Hematopoietic multipotent progenitor cell treated with erythropoietin and hydrocortisone succinate and interleukin-3 and kit ligand, for 6 days (in vitro differentiated cells): ENCODE measurements at regions not wholly inside any gene's neighbourhood (a gene's known extent, or its start where the extent isn't known, plus 50 kb on each side); places are given as distances from the start of the nearest gene placed in this dataset.

Source experiments
- DNase-seq: peaks from one replicate; pipeline ENCODE4 v3.0.0-alpha.2; 2015

DNA sequence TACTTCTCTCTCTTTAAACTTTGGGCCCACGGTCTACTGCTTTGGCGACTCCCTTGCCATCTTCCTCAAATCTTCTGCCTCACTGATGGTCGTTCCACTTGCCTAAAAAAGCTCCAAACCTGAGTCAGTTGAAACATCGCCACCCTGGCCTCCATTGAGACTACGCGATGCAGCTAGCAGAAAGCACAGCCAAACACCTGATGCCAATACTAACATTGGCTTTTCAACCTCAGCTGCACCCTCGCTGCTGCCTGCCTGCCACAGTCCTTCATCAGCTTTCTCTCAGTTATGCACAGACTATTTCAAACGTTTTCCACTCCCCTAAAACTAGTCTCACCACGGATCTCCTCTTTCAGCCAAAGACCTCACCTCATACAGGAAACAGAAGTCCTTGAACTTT lies 214.2 kb upstream of the TMCO5A start:
- no peak for DNase-seq

DNA sequence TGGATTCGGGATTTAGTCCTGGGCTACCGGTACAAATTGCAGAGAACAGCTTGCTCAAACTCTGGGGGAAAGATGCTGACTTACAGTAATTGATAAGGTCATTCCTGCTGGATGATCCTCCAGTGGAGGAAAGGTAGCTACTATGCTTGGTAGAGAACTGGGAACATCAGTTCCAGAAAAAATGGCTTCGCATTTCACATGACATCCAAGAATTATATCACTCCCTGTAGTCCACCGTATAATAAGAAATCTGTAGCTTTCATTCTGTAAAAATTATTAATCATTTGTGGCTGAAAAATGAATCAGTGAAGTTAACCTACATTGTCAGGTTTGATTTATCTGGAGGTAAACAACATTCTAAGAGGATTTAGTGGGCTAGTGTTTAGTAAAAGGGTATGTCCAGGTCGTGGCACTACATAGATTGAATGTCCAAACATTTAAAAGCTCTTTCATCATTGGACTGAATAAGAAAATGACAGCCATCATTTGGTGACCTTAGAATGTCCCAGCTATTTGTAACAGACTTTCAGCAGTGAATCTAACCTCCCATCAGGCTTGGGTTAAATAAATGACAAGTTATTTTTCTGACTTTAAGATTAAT lies 203.2 kb upstream of the TMCO5A start:
- DNase-seq: no peak

DNA sequence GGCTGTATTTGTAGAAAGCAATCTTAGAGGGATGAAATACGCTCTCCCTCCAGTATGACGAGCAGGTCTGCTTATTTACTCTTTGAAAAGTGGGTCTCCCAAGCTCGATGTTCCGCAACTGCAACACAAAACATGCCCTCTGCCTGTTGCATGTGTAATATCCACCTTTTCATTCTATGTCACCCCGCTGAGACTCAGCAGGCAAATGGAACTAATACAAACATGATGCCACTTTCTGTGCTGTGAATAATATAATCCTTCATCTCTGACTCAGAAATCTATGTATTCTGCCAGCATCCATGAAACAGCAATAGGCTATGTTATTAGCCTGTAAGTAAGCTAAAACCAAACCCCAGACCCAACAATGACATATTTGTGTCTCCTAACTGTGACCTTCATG lies 200.8 kb upstream of the TMCO5A start:
- no peak for DNase-seq

DNA sequence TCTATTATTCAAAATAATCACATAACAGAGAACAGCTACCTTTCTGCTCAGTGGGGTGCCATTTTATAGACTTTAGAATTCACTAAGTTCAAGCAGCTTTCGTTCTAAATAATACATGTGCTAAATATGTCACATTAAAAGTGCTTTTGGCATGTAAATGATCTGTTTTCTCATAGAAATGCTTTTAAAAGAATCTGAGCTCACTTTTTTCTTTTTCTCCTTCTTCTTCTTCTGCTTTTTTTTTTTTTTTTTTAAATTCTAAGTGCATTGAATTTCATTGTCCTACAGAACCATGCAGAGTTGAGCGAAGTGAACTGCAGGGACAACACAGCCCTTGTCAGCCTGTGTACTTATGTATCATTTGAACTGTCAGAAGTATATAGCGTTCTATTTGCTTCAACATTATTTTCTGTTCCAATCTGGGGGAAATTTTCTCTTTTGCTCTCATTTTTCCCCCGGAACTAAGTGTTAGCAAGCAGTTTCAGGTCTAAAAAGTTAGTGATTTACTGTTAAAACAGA lies 193.8 kb upstream of the TMCO5A start:
- DNase-seq: no peak

DNA sequence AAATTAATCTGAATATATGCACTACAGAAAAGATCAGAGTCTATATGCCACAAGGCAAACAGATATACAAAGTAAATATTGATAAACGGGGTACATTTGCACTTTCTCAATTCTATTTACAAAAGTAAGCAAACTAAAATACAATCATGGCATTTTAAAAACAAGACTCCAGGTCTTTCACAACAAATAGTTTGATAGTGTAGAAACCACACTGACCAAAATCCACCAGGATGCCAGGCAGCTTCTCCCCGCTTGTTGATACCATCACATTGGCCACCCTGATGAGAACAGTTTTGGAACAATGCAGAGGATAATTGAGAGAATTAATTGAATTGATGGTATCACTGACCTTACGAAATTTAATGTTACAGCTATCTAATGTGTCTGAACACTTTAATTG lies 190.6 kb upstream of the TMCO5A start:
- no peak for DNase-seq

DNA sequence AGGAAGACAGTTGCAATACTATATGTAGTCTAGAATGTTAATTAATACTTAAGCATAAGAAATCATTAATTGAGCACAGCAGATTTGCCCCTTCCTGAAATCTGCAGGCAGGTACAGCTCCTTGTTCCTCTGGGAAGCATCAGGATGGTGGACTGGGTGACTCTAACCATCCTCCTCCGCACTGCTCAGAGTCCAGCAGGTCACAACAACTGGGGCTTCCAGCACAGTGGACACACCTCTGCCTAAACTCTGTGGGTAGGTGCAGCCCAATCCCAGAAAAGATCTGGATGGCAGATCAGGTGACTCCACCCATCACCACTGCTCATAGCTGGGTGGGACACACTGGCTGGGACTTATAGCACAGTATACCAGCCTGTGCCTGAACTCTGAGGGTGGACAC lies 189.9 kb upstream of the TMCO5A start:
- DNase-seq: no peak

DNA sequence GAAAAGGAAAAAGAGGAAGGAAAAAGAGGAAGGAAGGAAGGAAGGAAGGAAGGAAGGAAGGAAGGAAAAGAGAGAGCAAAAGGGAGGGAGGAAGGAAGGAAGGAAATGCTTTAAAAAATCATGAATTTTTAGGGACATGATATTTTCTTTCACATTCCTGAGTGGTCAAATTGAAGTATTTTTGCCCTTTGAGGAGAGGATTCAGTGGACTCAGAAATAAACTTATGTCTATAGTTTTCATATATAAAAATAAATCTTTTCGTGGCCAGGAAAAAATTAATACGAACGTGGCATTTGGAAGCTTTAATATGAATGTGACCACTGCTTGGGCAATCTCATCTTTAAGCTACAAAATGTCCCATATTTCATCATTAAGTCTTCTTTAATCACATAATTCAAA lies 183.0 kb upstream of the TMCO5A start:
- no peak for DNase-seq

DNA sequence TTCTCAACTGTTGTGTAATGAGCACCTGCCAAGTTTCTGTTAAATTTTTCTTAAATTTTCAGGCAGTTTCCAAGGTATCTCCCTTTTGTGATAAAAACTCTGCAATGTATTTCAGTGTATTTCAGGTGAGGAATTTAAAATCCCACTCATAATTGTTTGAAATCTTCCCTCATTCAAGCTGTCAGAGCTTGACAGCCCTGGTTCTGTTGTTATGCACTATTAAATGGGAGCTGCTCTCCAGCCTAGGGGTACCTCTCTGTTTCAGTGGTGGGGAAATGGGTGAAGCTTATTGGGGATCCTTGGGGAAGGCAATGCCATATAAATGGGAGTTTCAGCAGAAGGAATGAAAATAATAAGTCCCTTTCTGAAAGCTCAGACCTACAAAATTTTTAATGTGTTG lies 178.0 kb upstream of the TMCO5A start:
- DNase-seq: no peak

DNA sequence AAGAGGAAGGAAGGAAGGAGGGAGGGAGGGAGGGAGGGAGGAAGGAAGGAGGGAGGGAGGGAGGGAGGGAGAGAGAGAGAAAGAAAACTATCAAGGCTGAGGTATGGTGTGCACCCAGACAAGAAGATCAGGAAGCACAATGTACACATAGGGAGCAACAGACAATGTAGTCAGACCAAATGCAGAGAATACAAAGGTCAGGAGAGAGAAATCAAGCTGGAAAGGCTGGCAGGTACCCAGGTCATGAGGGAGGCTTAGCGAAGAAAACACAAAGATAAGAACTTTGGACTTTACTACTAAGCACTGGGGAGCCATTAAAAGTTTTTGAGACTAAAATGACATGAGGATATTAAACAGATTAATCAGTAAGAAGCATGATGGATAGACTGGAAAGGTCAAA lies 176.0 kb upstream of the TMCO5A start:
- DNase-seq: no peak

DNA sequence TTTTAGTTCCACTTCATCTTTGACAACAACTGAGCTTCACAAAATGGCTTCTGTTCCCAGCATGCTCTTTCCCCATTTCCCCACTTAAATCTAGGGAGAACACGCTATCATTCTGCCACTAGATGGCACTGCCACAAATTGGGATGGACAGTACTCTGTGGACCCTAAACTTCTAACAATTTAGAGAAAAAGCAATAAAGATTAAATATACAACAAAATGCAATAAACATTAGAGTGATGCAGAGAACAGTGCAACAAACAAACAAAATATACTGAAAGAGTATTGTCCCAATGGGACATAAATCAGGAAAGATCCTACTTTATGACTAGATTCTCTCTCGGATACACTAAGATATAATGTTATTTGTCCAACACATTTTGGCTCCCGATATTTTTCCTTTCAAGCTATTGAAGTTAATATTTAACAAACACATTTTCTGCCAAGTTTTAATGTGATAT lies 169.7 kb upstream of the TMCO5A start:
- DNase-seq: peak; percentile 78

DNA sequence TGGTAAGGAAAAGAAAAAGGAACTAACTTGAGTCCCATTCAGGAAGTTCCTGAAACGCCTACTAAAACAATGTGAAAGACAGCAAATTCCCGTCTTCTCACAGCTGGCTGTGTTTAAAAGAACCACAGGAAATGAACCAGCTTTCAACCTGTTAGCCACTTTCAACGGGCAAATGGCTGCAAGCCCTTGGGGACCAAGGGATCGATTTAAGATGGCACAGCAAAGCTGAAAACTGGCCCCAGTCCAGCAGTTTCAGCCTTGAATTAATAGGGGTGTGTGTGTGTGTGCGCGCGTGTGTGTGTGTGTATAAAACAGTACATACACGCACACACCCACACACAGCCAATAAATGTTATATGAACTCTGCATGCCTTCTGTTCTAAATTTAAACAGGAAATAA lies 168.7 kb upstream of the TMCO5A start:
- peak; percentile 22 for DNase-seq

DNA sequence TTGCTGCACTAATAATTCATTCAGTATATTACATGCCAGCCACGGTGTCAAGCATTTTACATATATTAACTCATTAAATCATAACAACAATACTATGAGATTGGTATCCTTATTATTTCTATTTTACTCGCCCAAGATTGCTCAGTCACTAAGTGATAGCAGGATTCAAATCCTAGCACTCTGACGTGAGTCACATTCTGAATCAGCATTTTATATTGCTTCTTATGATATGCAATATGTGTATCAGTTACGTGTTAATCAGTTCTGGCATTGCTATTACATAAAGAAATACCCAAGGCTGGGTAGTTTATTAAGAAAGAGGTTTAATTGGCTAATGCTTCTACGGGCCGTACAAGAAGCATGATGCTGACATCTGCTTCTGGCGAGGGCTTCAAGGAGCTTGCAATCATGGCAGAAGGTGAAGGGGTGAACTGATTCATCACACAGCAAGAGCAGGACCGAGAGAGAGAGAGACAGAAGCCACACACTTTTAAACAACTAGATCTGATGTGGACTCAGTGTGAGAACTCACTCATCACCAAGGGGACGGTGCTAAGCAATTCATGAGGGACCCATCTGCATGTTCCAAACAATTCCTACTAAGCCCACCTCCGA lies 166.5 kb upstream of the TMCO5A start:
- no peak for DNase-seq

DNA sequence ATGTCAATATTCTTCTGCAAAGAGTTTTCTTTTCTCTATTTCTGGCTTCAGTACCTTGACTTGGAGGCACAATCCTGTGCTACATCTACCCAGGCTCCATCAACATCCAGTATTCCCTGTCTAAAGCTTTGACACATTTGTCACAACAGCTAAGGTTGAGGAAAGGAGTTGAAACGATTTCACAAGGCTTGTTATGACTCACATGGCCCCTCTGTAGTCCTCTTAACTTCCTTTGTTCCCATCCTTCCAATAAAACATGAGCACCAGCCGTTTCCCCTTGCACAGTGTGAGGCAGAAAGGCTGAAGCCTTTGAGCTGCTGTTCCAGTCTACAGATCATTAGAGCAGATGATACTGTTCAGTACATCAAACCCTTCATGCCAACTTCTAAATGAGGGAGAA lies 163.0 kb upstream of the TMCO5A start:
- no peak for DNase-seq

DNA sequence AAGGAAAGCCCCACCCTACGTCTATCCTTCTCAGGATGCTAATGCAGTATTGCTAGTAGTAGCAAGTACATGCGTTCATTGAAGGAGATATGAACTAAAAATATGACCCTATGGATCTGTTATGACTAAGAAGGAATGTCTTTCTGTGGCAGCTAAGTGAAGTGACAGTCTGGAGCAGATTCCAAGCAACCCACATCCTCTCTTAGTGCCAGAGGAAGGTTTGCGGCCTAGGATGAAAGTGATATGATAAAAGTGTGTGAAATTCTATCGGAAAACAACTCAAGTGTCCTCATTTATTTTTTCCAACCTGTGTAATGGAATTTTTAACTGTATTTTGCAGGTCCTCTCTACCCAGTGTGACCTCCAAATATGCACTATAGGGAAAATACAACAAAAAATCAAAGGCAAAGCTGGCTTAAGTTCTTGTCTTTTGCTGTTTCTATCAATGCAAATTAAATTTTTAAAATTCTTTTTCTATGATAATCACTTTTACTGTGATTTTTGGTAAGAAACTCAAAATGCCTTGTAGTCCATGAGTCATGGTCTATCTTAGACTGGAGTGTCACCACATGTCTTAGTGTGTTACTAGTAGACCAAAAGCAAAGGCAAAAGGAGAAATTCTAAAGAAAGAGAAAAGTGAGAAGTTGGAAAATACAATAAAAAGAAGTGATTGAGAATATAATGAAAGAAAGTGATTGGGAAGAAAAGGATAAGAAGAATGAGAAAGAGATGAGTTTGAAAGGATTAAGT lies 161.2 kb upstream of the TMCO5A start:
- no peak for DNase-seq

DNA sequence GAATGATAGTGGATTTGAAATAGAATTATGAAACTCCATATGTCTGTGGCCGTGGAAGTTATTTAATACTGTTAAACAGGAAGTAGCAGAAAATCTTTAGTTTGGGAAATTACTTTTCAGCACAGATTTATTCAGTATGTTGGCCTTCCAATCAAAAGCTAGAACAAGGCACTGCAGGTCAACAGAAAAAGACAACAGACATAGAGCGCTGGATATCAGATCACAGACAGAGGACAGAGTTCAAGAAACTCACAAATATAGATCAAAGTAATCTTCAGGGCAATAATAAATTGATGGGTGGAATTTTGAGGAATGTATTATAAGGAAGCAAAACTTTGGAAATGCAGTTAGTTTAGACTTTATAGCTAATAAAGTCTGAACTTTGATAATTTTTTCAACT lies 159.5 kb upstream of the TMCO5A start:
- DNase-seq: no peak

DNA sequence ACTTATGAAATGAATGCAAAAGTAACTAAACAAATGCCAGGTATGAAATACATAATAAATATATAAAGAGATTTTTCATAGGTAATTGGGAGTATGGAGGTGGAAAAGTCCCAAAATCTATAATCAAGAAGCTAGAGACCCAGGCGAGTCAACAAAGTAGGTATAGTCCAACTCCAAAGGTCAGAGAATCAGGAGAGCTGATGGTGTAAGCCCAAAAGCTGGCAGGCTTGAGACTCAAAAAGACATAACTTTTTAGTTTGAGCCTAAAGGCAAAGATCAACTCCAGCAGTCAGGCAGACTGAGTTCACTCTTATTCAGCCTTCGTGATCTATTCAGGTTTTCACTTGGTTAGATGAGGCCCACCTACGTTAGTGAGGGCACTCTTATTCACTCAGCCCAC lies 157.4 kb upstream of the TMCO5A start:
- no peak for DNase-seq

DNA sequence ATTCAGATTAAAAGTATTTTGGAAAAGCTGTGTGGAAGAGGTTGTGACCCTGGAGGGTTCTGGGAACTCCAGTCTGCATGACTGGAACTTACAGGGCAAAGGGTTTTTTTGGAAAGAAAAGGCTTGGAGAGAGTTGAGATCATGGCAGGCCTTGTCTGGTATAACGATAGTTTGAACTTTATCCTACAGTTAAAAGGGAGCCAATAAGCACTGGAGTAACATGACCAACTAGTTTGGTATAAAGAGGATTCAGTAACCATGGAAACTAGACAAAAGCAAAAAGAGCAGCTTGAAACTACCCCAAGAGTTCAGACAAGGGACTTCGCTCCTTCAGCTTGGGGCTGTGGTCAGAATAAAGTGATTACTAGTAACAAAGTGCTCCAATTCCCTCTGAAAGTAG lies 151.2 kb upstream of the TMCO5A start:
- no peak for DNase-seq

DNA sequence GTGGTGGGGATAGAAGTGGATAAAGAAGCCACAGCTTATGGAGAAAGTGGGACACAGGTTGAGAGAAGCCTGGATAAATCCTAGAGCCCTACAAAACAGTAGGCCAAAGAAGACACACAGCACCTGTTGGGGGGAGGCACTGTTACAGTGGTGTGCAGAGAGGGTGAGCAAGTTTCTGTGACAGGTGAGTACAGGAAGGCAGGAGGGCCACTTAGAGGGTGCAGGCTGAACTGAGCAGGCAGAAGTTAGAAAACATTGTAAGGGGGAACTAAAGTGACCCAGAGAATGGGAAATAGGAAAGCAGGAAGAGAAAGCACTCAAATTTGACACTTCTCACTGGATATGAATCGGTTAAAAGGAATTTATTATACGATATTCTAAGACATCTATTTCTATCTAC lies 146.1 kb upstream of the TMCO5A start:
- DNase-seq: no peak

DNA sequence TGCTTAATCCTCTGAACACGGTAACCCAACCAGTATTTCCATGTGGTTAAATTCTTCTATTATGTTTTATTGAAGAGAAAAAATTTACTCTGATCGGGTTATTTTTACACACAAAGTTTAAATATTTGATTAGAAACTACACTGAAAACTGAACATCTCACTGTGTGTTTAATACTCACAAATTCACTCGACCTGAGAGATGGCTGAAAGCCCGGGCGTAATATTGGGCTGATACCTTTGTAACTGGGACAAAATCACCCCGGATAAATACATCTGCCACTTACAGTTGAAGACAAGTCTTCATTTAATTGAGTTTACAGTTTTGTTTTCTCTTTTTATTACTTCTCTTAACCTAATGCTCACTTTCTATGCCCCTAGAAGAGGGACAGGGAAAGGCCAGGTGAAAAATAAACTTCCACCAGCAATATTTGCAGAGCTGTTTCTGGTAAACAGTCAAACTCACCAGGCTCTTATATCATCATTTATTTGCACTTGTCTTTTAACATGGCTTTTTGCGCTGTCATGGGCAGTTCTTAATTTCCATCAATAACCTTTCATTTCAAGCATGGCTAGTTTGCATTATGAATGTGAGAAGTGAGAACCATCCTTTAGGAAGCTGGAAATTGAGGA lies 145.6 kb upstream of the TMCO5A start:
- DNase-seq: no peak

DNA sequence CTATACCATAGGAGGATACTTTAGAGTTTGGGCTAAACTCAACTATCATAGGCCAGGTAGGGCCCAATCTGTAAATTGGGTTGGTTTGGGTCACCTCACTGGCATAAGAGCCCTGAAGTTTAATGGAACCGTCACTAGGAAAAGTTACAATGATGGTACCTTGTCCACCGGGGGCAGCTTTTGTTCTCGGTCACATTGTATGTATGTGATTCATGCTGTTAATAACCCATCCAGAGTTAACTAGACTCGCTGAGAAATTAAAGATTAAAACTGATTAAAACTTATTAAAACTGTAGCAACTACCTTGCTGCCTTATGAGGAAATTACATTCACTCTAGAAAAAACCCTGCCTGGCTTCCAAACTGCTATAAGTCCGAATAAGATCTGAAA lies 145.0 kb upstream of the TMCO5A start:
- DNase-seq: no peak

DNA sequence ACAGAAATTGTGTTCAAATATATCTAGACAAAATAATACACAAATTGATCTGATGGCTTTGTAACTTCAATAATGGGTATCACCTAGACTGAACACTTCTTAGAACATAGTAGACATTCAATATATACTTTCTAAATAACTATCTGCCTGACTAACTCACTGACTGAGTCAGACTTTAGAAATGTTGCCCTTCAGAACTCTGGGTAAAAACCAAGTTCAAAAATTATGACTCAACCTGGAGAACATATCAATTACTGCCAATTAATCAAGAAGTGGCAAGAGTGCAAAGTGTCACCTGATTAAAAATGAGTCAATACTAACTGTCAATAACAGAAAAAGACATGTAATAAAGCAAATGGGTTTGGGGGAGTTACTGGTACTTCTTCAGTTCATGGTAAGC lies 144.6 kb upstream of the TMCO5A start:
- DNase-seq: no peak

DNA sequence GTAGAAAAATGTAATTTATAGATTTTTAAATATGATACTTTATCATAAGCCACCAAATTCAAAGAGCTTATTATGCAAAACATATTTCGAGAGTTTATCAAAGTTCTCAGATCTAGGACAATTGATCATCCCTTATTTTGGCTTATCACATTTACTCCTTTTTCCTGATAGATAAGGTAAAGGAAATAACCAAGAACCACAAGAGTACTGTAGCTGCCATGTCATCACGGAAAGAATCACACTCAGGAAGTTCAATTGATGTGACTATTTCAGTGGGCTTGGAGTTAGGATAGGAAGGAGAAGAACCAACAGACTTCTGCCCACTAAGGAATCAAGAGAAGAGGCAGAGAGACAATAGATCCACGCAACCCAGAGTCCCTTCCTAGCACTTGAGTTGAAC lies 142.7 kb upstream of the TMCO5A start:
- DNase-seq: no peak

DNA sequence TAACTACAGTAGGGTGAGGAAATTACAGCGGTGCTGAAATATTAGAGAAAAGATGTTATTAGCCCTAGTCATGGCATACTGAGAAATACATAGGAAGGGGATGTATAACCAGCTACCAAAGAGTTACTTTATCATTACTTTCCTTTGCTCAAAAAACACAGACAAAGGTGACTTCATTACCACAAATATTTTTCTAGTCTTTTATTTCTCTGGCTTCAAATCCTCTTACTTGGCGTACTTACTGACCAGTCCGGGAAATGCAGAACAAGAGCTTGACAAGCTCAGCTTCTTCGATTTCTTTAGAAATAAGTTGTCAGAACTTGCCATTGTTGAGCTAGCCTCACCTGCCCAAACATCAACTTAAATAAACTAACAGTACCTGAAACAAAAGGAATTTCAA lies 142.1 kb upstream of the TMCO5A start:
- DNase-seq: no peak

DNA sequence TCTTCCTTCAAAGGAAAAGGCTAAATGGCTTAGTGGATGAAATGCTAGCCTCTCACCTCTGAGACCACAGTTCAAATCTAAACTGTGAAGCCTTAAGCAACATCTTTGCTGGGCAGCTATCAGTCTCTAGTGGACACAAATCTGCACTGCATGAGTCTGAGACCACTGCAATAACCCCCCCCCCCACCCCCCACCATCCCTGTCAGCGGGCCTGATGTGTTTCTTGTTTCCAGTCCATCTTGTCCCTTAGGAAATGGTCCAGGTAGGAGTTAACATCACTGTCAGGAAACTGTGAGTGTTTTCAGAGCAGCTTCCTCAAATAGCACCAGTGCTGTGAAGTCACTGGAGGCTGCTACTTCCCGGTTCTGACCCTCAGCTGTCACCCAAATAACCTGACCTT lies 140.6 kb upstream of the TMCO5A start:
- no peak for DNase-seq
